ENCODE measurements at regions not wholly inside any gene's neighbourhood (a gene's known extent, or its start where the extent isn't known, plus 50 kb on each side); places are given as distances from the start of the nearest gene placed in this dataset.

DNA sequence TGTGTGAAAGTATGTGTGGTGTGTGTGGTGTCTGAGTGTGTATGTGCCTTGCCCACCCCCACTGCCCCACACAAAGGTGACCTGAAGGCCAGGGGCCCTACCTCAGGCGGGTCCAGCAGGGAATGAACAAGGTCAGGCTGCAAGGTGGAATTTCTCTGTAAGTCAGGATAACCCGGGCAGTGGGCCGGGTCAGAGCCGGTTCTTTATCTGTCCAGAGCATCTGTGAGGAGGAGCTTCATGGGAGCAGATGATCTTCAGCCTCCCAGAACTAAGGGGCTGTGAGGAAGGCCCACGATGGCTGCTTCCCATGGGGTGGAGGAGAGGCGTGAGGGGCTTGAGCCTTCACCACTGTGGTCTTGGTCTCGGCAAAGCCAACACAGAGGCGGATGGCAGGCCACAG is 150.3 kb downstream of the TFCP2L1 start:
- no peak for TF ChIP-seq POLR2A (IDR thresholded peaks at IDR 0.05)
- TF ChIP-seq, protein P1, sequence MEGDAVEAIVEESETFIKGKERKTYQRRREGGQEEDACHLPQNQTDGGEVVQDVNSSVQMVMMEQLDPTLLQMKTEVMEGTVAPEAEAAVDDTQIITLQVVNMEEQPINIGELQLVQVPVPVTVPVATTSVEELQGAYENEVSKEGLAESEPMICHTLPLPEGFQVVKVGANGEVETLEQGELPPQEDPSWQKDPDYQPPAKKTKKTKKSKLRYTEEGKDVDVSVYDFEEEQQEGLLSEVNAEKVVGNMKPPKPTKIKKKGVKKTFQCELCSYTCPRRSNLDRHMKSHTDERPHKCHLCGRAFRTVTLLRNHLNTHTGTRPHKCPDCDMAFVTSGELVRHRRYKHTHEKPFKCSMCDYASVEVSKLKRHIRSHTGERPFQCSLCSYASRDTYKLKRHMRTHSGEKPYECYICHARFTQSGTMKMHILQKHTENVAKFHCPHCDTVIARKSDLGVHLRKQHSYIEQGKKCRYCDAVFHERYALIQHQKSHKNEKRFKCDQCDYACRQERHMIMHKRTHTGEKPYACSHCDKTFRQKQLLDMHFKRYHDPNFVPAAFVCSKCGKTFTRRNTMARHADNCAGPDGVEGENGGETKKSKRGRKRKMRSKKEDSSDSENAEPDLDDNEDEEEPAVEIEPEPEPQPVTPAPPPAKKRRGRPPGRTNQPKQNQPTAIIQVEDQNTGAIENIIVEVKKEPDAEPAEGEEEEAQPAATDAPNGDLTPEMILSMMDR (IDR thresholded peaks at IDR 0.05): no peak
